GM12878 (cell line): ENCODE measurements at regions not wholly inside any gene's neighbourhood (a gene's known extent, or its start where the extent isn't known, plus 50 kb on each side); places are given as distances from the start of the nearest gene placed in this dataset.

Experiments
- ATAC-seq: fragments of 200-7000 bp; cut with Tn5 transposase; 3 replicates; pipeline ENCODE4 v1.9.1; 2020; ENCODE audit warnings: mild to moderate bottlenecking, moderate library complexity
- BruUV-seq: library from RNA; stranded (reverse); fragments of 400-500 nt; replicated peaks from 2 replicates; lab custom pipeline; 2021; lab: Mats Ljungman, UMichigan
- CTCF ChIA-PET: fragments of 300-600 bp; sonication (Branson Sonifier 250); formaldehyde crosslinking; extraction: SDS; loops from one replicate; lab custom pipeline; 2021; ENCODE audit warnings: inconsistent platforms; lab: Yijun Ruan, JAX
- POLR2A ChIA-PET: fragments of 350-600 bp; formaldehyde crosslinking; extraction: SDS; loops from one replicate; lab custom pipeline; 2021; ENCODE audit warnings: inconsistent platforms; lab: Charles Lee
- RAD21 ChIA-PET: fragments of 300-600 bp; sonication (Branson Sonifier 250); formaldehyde crosslinking; loops from one replicate; lab custom pipeline; 2023; ENCODE audit warnings: antibody characterized with exemption; ENCODE audit not compliant: unreplicated experiment; lab: Charles Lee
- SMC1A ChIA-PET: fragments of 300-600 bp; sonication (Branson Sonifier 250); formaldehyde crosslinking; loops from one replicate; lab custom pipeline; 2023; ENCODE audit not compliant: unreplicated experiment, uncharacterized antibody; lab: Charles Lee
- DNase-seq: peaks from one replicate; pipeline ENCODE4 v3.0.0-alpha.2; 2011; ENCODE audit warnings: low read depth, low spot score
- FAIRE-seq: peaks from 3 replicates; lab custom pipeline; 2011; peaks lifted over from hg19 to GRCh38; lab: Jason Lieb, UNC
- H2AFZ ChIP-seq: 2 replicates; pipeline ENCODE4 v1.6.0; 2011; ENCODE audit warnings: low read depth, low read length, control low read depth; ENCODE audit not compliant: control insufficient read depth
- H3K27ac ChIP-seq: 2 replicates; pipeline ENCODE4 v1.5.1; 2011; ENCODE audit warnings: control low read depth; ENCODE audit not compliant: control insufficient read depth, insufficient read depth
- H3K27me3 ChIP-seq, 2 experiments: replicated peaks in 1 of 2; 2 replicates each; pipeline versions ENCODE4 v1.6.0 to v1.6.1; 2011; ENCODE audit warnings: low read length in 1 of 2; ENCODE audit not compliant: control insufficient read depth in 2 of 2, insufficient read depth in 2 of 2
- H3K36me3 ChIP-seq, 2 experiments: 2 replicates each; pipeline ENCODE4 v1.5.1; 2011; ENCODE audit warnings: low read length in 1 of 2; ENCODE audit not compliant: control insufficient read depth in 2 of 2, insufficient read depth in 2 of 2
- H3K4me1 ChIP-seq: 2 replicates; pipeline ENCODE4 v1.6.1; 2011; ENCODE audit warnings: mild to moderate bottlenecking, low read length, moderate library complexity, mixed read lengths; ENCODE audit not compliant: control insufficient read depth, insufficient read depth
- H3K4me2 ChIP-seq: 2 replicates; pipeline ENCODE4 v1.6.0; 2011; ENCODE audit warnings: control low read depth; ENCODE audit not compliant: control insufficient read depth, insufficient read depth
- H3K4me3 ChIP-seq: fragments of 200-600 bp; sonication (generic); 2 replicates; pipeline ENCODE4 v1.5.1; 2016
- H3K79me2 ChIP-seq: 2 replicates; pipeline ENCODE4 v1.6.0; 2011; ENCODE audit warnings: low read length; ENCODE audit not compliant: control insufficient read depth, insufficient read depth
- H3K9ac ChIP-seq: 2 replicates; pipeline ENCODE4 v1.8.0; 2011; ENCODE audit warnings: low read length, control low read depth, mixed read lengths; ENCODE audit not compliant: control insufficient read depth, insufficient read depth
- H3K9me3 ChIP-seq: replicated peaks from 3 replicates; pipeline ENCODE4 v1.5.1; 2011; ENCODE audit warnings: mild to moderate bottlenecking, low read length; ENCODE audit not compliant: control insufficient read depth, insufficient read depth
- H4K20me1 ChIP-seq: 2 replicates; pipeline ENCODE4 v1.6.0; 2011; ENCODE audit not compliant: control insufficient read depth, insufficient read depth
- BCL11A ChIP-seq: IDR thresholded peaks from 2 replicates; pipeline ENCODE4 v1.6.1; 2011; ENCODE audit warnings: low read depth, low read length
- CEBPB ChIP-seq, 2 experiments: fragments of 150-350 bp in 1 of 2; IDR thresholded peaks; 2 replicates each; pipeline ENCODE4 v1.6.1; 2012 to 2014; ENCODE audit warnings: low read depth in 2 of 2, low read length in 2 of 2, borderline replicate concordance in 1 of 2, inconsistent platforms in 1 of 2
- NFYB ChIP-seq: IDR thresholded peaks from 2 replicates; pipeline ENCODE4 v1.6.1; 2011; ENCODE audit warnings: low read depth, mild to moderate bottlenecking, low read length, improper control_type of control experiment, moderate library complexity; ENCODE audit not compliant: insufficient read depth
- NR2C1 ChIP-seq: fragments of 450-650 bp; IDR thresholded peaks from 2 replicates; pipeline ENCODE4 v1.6.1; 2017; ENCODE audit warnings: antibody characterized with exemption, mild to moderate bottlenecking, moderate library complexity
- ZNF24 ChIP-seq: fragments of 450-650 bp; IDR thresholded peaks from 2 replicates; pipeline ENCODE4 v1.6.1; 2017; ENCODE audit warnings: antibody characterized with exemption, mild to moderate bottlenecking
- ZZZ3 ChIP-seq: IDR thresholded peaks from 2 replicates; pipeline ENCODE4 v1.6.1; 2011; ENCODE audit warnings: low read depth; ENCODE audit not compliant: control insufficient read depth, insufficient read length
- WGBS: methylation state at CpG from one replicate; pipeline ENCODE4 v1.1.6; 2016; ENCODE audit warnings: low lambda C conversion rate; ENCODE audit not compliant: insufficient replicate concordance, insufficient coverage; ENCODE audit errors: missing lambda C conversion rate; 5-methylcytosine and 5-hydroxymethylcytosine counted together
- in situ Hi-C: fragments of 300-500 bp; cut with MboI; formaldehyde crosslinking; loops from 9 replicates; pipeline ENCODE4 v1.14.3; 2018; ENCODE audit warnings: mixed read lengths
- intact Hi-C: fragments of 100-400 bp; cut with micrococcal nuclease; formaldehyde crosslinking; loops from one replicate; pipeline ENCODE4 v1.14.2; 2022; ENCODE audit not compliant: unreplicated experiment
- TF ChIP-seq, protein P1 (sequence below), 3 experiments: IDR thresholded peaks in 2 of 3; conservative IDR thresholded peaks in 1 of 3; 2 replicates each; pipeline ENCODE4 v1.5.1; 2011; ENCODE audit warnings: low read depth in 3 of 3, low read length in 3 of 3, mild to moderate bottlenecking in 3 of 3, control low read depth in 2 of 3, moderate library complexity in 2 of 3, inconsistent platforms in 1 of 3, mixed read lengths in 1 of 3; ENCODE audit not compliant: control insufficient read depth in 2 of 3, insufficient read depth in 1 of 3; ENCODE audit errors: extremely low read depth in 1 of 3

DNA sequence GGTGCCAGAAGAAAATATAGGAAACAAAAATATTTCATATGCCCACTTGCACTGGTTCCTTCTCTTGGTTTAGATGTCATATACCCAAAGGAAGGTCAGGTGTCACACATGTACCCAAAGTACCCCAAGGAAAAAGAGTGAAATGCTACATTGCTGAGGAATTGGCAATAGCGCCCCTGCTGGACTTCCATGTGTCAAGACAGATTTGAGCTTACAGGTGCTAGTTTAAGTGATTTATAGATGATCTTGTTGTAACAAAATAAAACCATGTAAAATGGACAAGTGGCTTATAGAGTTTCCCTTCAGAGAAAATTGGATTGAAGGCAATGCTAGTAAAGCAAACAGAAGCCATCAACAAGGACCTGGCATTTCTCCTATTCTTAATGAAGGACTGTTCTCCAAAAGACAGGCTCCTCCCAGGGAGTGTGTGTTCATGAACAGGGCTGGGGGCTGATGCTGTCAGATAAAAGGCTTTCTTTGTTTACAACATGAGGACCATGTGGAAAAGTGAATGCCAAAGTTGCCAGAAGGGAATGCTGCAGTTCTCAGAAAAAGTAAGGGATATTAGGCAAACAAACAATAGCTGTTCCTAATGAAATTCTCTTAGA, 64.3 kb upstream of the PAK5 start:
- Histone ChIP-seq H2AFZ (no peak overlapping the region), H3K4me1 (no peaks in the 10 kb centered on the region), H3K4me2 (no peak overlapping the region), H3K4me3 (no peak overlapping the region), H3K9me3 (no peaks in the 10 kb centered on the region), H3K36me3 (no peaks in the 10 kb centered on the region), H3K79me2 (no peaks in the 10 kb centered on the region), H3K27me3 (no peaks in the 10 kb centered on the region; a peak in 1 of 4 replicates), H4K20me1 (no peaks in the 10 kb centered on the region), H3K9ac (no peak overlapping the region), H3K27ac (no peak overlapping the region)
- BruUV-seq: no TSS peak
- WGBS: 0% methylated on average over 1 of the region's 1 CpG
- ChIA-PET CTCF (interaction anchor here (0.7 to 5.4 kb wide), 18 partner anchors 10 to 495 kb away, joined by 3 to 63 read pairs (median 4); no protein-coding TSS in a partner anchor), SMC1A (interaction anchor here (1.0 to 1.7 kb wide), 3 partner anchors 9 to 20 kb away, joined by 4 read pairs; no protein-coding TSS in a partner anchor), RAD21 (interaction anchor here (0.7 kb wide), 1 partner anchor 286 kb away, joined by 3 read pairs; no protein-coding TSS in a partner anchor), POLR2A (no interaction called here)
- TF ChIP-seq CEBPB (IDR thresholded peaks at IDR 0.05; ENCODE audit: borderline replicate concordance in 1 of 2, low read depth in 2 of 2, low read length in 2 of 2) (no peak), BCL11A (no peak), ZZZ3 (no peak), ZNF24 (no peak), NR2C1 (no peak), NFYB (no peak)
- TF ChIP-seq, protein P1, sequence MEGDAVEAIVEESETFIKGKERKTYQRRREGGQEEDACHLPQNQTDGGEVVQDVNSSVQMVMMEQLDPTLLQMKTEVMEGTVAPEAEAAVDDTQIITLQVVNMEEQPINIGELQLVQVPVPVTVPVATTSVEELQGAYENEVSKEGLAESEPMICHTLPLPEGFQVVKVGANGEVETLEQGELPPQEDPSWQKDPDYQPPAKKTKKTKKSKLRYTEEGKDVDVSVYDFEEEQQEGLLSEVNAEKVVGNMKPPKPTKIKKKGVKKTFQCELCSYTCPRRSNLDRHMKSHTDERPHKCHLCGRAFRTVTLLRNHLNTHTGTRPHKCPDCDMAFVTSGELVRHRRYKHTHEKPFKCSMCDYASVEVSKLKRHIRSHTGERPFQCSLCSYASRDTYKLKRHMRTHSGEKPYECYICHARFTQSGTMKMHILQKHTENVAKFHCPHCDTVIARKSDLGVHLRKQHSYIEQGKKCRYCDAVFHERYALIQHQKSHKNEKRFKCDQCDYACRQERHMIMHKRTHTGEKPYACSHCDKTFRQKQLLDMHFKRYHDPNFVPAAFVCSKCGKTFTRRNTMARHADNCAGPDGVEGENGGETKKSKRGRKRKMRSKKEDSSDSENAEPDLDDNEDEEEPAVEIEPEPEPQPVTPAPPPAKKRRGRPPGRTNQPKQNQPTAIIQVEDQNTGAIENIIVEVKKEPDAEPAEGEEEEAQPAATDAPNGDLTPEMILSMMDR (IDR thresholded peaks at IDR 0.05 in 2 of 3, conservative IDR thresholded peaks at IDR 0.05 in 1 of 3; ENCODE audit: control insufficient read depth in 2 of 3, extremely low read depth in 1 of 3, insufficient read depth in 1 of 3, low read depth in 3 of 3, low read length in 3 of 3): peak; percentile 44 to 61 (median 61)
- in situ Hi-C loops: no loop called here
- no peak for FAIRE-seq
- no peak for DNase-seq
- ATAC-seq: peak; percentile 53; the same call in 2 of the 3 replicates
- intact Hi-C loops: no loop called here
